ENCODE measurements at regions not wholly inside any gene's neighbourhood (a gene's known extent, or its start where the extent isn't known, plus 50 kb on each side); places are given as distances from the start of the nearest gene placed in this dataset.

GRCh38 chr1:59125676-59126320 is 171.1 kb upstream of the FGGY start:
- Histone ChIP-seq H2BK12ac (ENCODE audit: low read depth, low read length) (no peak overlapping the region), H4K91ac (replicated peaks; ENCODE audit: insufficient read length, low read length) (no peak overlapping the region), H2BK120ac (replicated peaks; ENCODE audit: low read depth, low read length) (no peak overlapping the region), H3K23ac (ENCODE audit: insufficient read length) (no peak overlapping the region), H2BK15ac (ENCODE audit: low read length) (no peak overlapping the region), H2AFZ (ENCODE audit: low read length) (no peak overlapping the region), H4K20me1 (replicated peaks in 1 of 2; ENCODE audit: control insufficient read depth in 1 of 2, insufficient read depth in 2 of 2, low read length in 2 of 2) (no peaks in the 10 kb centered on the region), H4K5ac (ENCODE audit: insufficient read length, low read depth, low read length) (no peak overlapping the region), H2AK5ac (ENCODE audit: low read depth, low read length) (no peak overlapping the region), H3K9ac (replicated peaks in 1 of 4; ENCODE audit: extremely low read depth in 1 of 4, low read depth in 3 of 4, low read length in 3 of 4) (no peak overlapping the region), H3K27me3 (replicated peaks in 1 of 4; ENCODE audit: control insufficient read depth in 3 of 4, extremely low read depth in 1 of 4, insufficient read depth in 3 of 4, low read length in 3 of 4) (no peaks in the 10 kb centered on the region), H3K4me2 (ENCODE audit: insufficient read depth in 1 of 2, low read depth in 2 of 2, low read length in 2 of 2) (no peak overlapping the region), H3K4ac (replicated peaks; ENCODE audit: insufficient read length, low read depth, low read length) (no peak overlapping the region), H3K79me2 (ENCODE audit: control insufficient read depth in 1 of 2, insufficient read depth in 2 of 2, low read length in 2 of 2) (no peaks in the 10 kb centered on the region), H2BK20ac (ENCODE audit: low read length) (no peak overlapping the region), H3K4me3 (ENCODE audit: extremely low read depth in 1 of 4, insufficient read depth in 2 of 4, low read depth in 3 of 4, low read length in 4 of 4) (no peak overlapping the region), H4K8ac (ENCODE audit: extremely low read depth, insufficient read depth, low read length) (no peak overlapping the region), H3K79me1 (ENCODE audit: low read depth, low read length) (no peaks in the 10 kb centered on the region), H3K4me1 (replicated peaks in 1 of 4; ENCODE audit: control insufficient read depth in 3 of 4, insufficient read depth in 4 of 4, low read length in 3 of 4) (peaks cover 0 to 5% (median 3%) of the 10 kb centered on the region in 4 experiments; a peak in 4 of 7 replicates), H3K23me2 (ENCODE audit: low read depth, low read length) (no peaks in the 10 kb centered on the region), H3K27ac (ENCODE audit: low read depth, low read length) (no peak overlapping the region), H3K56ac (replicated peaks; ENCODE audit: insufficient read length, low read depth, low read length) (no peak overlapping the region), H3K9me3 (ENCODE audit: insufficient read depth in 2 of 2, low read depth in 1 of 2, low read length in 1 of 2) (no peaks in the 10 kb centered on the region), H2BK5ac (ENCODE audit: low read depth, low read length) (no peak overlapping the region), H3K36me3 (ENCODE audit: control insufficient read depth in 2 of 4, insufficient read depth in 4 of 4, low read length in 3 of 4) (no peaks in the 10 kb centered on the region), H3K14ac (ENCODE audit: insufficient read length) (no peak overlapping the region), H3K18ac (ENCODE audit: extremely low read depth, low read length) (no peak overlapping the region)
- DNase-seq (ENCODE audit: low read depth in 1 of 2, low spot score in 2 of 2), result no peak
- WGBS, 2 experiments (ENCODE audit: extremely low coverage in 1 of 2, insufficient coverage in 1 of 2, insufficient read length in 1 of 2, insufficient replicate concordance in 2 of 2, low coverage in 1 of 2, low lambda C conversion rate in 2 of 2, missing lambda C conversion rate in 1 of 2), result 93% methylated on average over 3 of the region's 3 CpGs; no CpG with 5 or more reads in 1 of the 2 experiments
- ChIA-PET CTCF (ENCODE audit: partially characterized antibody) (interaction anchor here (0.6 kb wide), 2 partner anchors 299 to 357 kb away, joined by 3 to 4 read pairs; no protein-coding TSS in a partner anchor), POLR2A (ENCODE audit: partially characterized antibody) (no interaction called here)
- TF ChIP-seq EGR1 (IDR thresholded peaks at IDR 0.05; ENCODE audit: borderline replicate concordance, low read depth, low read length) (no peak), POLR2A (IDR thresholded peaks at IDR 0.05; ENCODE audit: control extremely low read depth in 1 of 2, low read depth in 2 of 2, low read length in 2 of 2) (no peak), KDM1A (IDR thresholded peaks at IDR 0.05; ENCODE audit: borderline replicate concordance, low read length) (no peak), CREB1 (IDR thresholded peaks at IDR 0.05) (no peak), RNF2 (IDR thresholded peaks at IDR 0.05; ENCODE audit: borderline replicate concordance, low read depth, low read length, missing control alignments, poor library complexity, severe bottlenecking) (no peak), KDM5A (IDR thresholded peaks at IDR 0.05; ENCODE audit: low read length) (no peak), BRCA1 (IDR thresholded peaks at IDR 0.05; ENCODE audit: low read depth, low read length) (no peak), CTBP2 (IDR thresholded peaks at IDR 0.05; ENCODE audit: borderline replicate concordance, insufficient read depth, insufficient read length, low read length) (no peak)
- no peak for FAIRE-seq

Data from H1 (cell line).